CD4-positive, alpha-beta memory T cell (primary cell): ENCODE measurements at regions not wholly inside any gene's neighbourhood (a gene's known extent, or its start where the extent isn't known, plus 50 kb on each side); places are given as distances from the start of the nearest gene placed in this dataset.

ENCODE experiments used
- CTCF ChIA-PET: fragments of 350-600 bp; sonication (Branson Sonifier 250); formaldehyde crosslinking; loops from one replicate; lab custom pipeline; 2021; ENCODE audit warnings: inconsistent platforms; ENCODE audit not compliant: partially characterized antibody; lab: Charles Lee
- POLR2A ChIA-PET: fragments of 350-600 bp; sonication (Branson Sonifier 250); formaldehyde crosslinking; loops from one replicate; lab custom pipeline; 2021; ENCODE audit not compliant: partially characterized antibody; lab: Charles Lee
- DNase-seq, 5 donors: peaks; one replicate each; pipeline versions ENCODE4 v3.0.0 to v3.0.0-alpha.2; 2020 to 2022; ENCODE audit warnings: mixed read lengths in 1 of 5
- H3K27ac ChIP-seq: one replicate; pipeline ENCODE4 v1.7.0; 2013; ENCODE audit warnings: low read depth, low read length
- H3K27me3 ChIP-seq: 2 replicates; pipeline ENCODE4 v1.7.0; 2013; ENCODE audit warnings: mild to moderate bottlenecking, low read length, moderate library complexity; ENCODE audit not compliant: insufficient read depth
- H3K36me3 ChIP-seq: 2 replicates; pipeline ENCODE4 v1.7.0; 2013; ENCODE audit warnings: mild to moderate bottlenecking, low read length, moderate library complexity; ENCODE audit not compliant: insufficient read depth
- H3K4me1 ChIP-seq: 2 replicates; pipeline ENCODE4 v1.7.0; 2013; ENCODE audit warnings: mild to moderate bottlenecking, low read length, moderate library complexity; ENCODE audit not compliant: insufficient read depth
- H3K4me3 ChIP-seq, 2 donors: one replicate each; pipeline ENCODE4 v1.7.0; 2013; ENCODE audit warnings: low read length in 2 of 2, mild to moderate bottlenecking in 1 of 2
- H3K9me3 ChIP-seq, 2 donors: one replicate each; pipeline ENCODE4 v1.7.0; 2013; ENCODE audit warnings: low read length in 2 of 2, control low read depth in 1 of 2; ENCODE audit not compliant: control insufficient read depth in 1 of 2
- H3K27ac Mint-ChIP-seq, 7 donors: one replicate each; pipeline ENCODE4 v1.8.0; 2020 to 2021; ENCODE audit warnings: mixed read lengths in 7 of 7, mild to moderate bottlenecking in 6 of 7, inconsistent platforms in 3 of 7, moderate library complexity in 3 of 7
- H3K27me3 Mint-ChIP-seq, 2 donors: one replicate each; pipeline ENCODE4 v1.8.0; 2020 to 2021; ENCODE audit warnings: mixed read lengths in 2 of 2
- H3K36me3 Mint-ChIP-seq, 2 donors: one replicate each; pipeline ENCODE4 v1.8.0; 2020 to 2021; ENCODE audit warnings: mixed read lengths in 2 of 2, inconsistent platforms in 1 of 2, mild to moderate bottlenecking in 1 of 2
- H3K4me1 Mint-ChIP-seq, 4 donors: one replicate each; pipeline ENCODE4 v1.8.0; 2020 to 2021; ENCODE audit warnings: mixed read lengths in 4 of 4, mild to moderate bottlenecking in 1 of 4
- H3K4me3 Mint-ChIP-seq, 8 donors: one replicate each; pipeline ENCODE4 v1.8.0; 2020 to 2021; ENCODE audit warnings: mixed read lengths in 8 of 8, mild to moderate bottlenecking in 7 of 8, moderate library complexity in 6 of 8, inconsistent platforms in 3 of 8
- H3K9me3 Mint-ChIP-seq, 8 donors: one replicate each; pipeline ENCODE4 v1.8.0; 2020 to 2021; ENCODE audit warnings: mixed read lengths in 8 of 8, mild to moderate bottlenecking in 5 of 8, inconsistent platforms in 3 of 8, moderate library complexity in 1 of 8
- intact Hi-C: fragments of 100-400 bp; cut with micrococcal nuclease; formaldehyde crosslinking; loops from one replicate; pipeline ENCODE4 v1.15.1; 2023

GRCh38 chrX:4876268-4876667 is 1162.8 kb upstream of the PRKX start:
- Mint-ChIP-seq H3K27ac (no peak overlapping the region), H3K4me3 (no peak overlapping the region)
- no peaks in the 10 kb centered on the region for H3K36me3 ChIP-seq

DNA sequence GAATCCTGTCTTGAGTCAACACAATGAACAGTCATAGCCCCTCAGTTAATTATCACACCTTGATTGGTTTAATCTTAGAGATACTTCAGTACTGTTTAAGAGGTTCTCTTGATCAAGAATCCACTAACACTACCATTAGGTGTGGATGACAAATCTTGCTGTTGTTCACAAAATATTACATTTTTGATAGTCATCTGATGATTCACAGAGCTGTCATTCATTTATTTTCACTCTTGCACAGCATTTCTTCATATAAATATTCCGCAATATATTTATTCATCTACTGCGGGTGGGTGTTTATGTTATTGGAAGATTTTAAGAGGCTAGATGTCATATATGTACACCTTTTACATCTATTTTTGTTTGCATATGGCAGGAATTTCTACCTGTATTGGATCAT is 1138.1 kb upstream of the PRKX start:
- Mint-ChIP-seq H3K9me3 (peaks cover 0 to 16% (median 10%) of the 10 kb centered on the region in 8 donors), H3K4me3 (no peak overlapping the region), H3K36me3 (no peaks in the 10 kb centered on the region), H3K4me1 (no peaks in the 10 kb centered on the region), H3K27ac (no peak overlapping the region), H3K27me3 (no peaks in the 10 kb centered on the region)
- Histone ChIP-seq H3K27ac (no peak overlapping the region), H3K4me1 (no peaks in the 10 kb centered on the region), H3K4me3 (no peak overlapping the region), H3K9me3 (no peaks in the 10 kb centered on the region), H3K36me3 (no peaks in the 10 kb centered on the region), H3K27me3 (no peaks in the 10 kb centered on the region)
- CTCF ChIA-PET, result no interaction called here
- DNase-seq, result no peak
- POLR2A ChIA-PET, result no interaction called here
- intact Hi-C loops, result no loop called here

More at GRCh38 chrX:4876268-4876667, 1162.8 kb upstream of the PRKX start:
- POLR2A ChIA-PET, result no interaction called here
- Histone ChIP-seq H3K4me1 (no peaks in the 10 kb centered on the region), H3K4me3 (no peak overlapping the region), H3K27me3 (no peaks in the 10 kb centered on the region), H3K27ac (no peak overlapping the region), H3K9me3 (no peaks in the 10 kb centered on the region)
- peaks cover 0 to 16% (median 10%) of the 10 kb centered on the region in 8 donors for H3K9me3 Mint-ChIP-seq
- no peaks in the 10 kb centered on the region for H3K36me3 Mint-ChIP-seq
- CTCF ChIA-PET, result no interaction called here
- H3K4me1 Mint-ChIP-seq, result no peaks in the 10 kb centered on the region
- DNase-seq, result no peak
- H3K27me3 Mint-ChIP-seq, result no peaks in the 10 kb centered on the region
- intact Hi-C loops, result no loop called here

GRCh38 chrX:4850312-4850711 is 1136.9 kb upstream of the PRKX start:
- Mint-ChIP-seq H3K4me1 (no peaks in the 10 kb centered on the region), H3K4me3 (no peak overlapping the region), H3K9me3 (peaks cover 0 to 16% (median 10%) of the 10 kb centered on the region in 8 donors), H3K36me3 (no peaks in the 10 kb centered on the region), H3K27me3 (no peaks in the 10 kb centered on the region), H3K27ac (no peak overlapping the region)
- no peak for DNase-seq
- H3K27me3 ChIP-seq, result no peaks in the 10 kb centered on the region
- POLR2A ChIA-PET, result no interaction called here
- CTCF ChIA-PET, result no interaction called here
- H3K36me3 ChIP-seq, result no peaks in the 10 kb centered on the region
- no peaks in the 10 kb centered on the region for H3K9me3 ChIP-seq
- H3K4me3 ChIP-seq, result no peak overlapping the region
- intact Hi-C loops, result no loop called here
- no peaks in the 10 kb centered on the region for H3K4me1 ChIP-seq
- H3K27ac ChIP-seq, result no peak overlapping the region

DNA sequence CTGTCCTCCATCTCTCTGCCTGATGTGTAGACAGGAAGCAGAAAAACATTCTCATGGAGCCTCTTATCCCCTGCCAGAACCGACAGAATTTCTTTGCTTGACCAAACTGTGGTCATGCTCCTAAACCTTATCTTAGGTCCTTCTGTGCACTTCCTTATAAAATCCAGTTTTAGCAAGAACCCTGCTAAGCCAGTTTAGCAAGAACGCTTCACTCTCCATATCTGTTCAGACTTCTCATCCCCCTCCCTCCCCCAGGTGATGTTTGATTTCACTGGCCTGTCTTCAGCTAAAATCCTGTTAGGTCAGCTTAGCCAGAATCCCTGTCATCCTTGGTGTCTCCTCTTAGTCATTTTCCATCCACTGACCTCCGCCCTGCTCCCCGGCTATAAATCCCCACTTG is 1130.9 kb upstream of the PRKX start:
- POLR2A ChIA-PET, result no interaction called here
- Mint-ChIP-seq H3K36me3 (no peaks in the 10 kb centered on the region), H3K27ac (no peak overlapping the region), H3K4me3 (no peak overlapping the region), H3K4me1 (no peaks in the 10 kb centered on the region), H3K9me3 (peaks cover 0 to 26% (median 8%) of the 10 kb centered on the region in 8 donors), H3K27me3 (no peaks in the 10 kb centered on the region)
- H3K4me3 ChIP-seq, result no peak overlapping the region
- H3K9me3 ChIP-seq, result no peaks in the 10 kb centered on the region
- H3K27me3 ChIP-seq, result no peaks in the 10 kb centered on the region
- DNase-seq, result no peak
- CTCF ChIA-PET, result no interaction called here
- no peak overlapping the region for H3K27ac ChIP-seq
- H3K36me3 ChIP-seq, result no peaks in the 10 kb centered on the region
- no peaks in the 10 kb centered on the region for H3K4me1 ChIP-seq
- intact Hi-C loops, result no loop called here

GRCh38 chrX:4841216-4841745 is 1127.8 kb upstream of the PRKX start:
- H3K4me1 ChIP-seq, result no peaks in the 10 kb centered on the region
- ChIA-PET CTCF (no interaction called here), POLR2A (no interaction called here)
- Mint-ChIP-seq H3K9me3 (peaks cover 0 to 21% (median 7%) of the 10 kb centered on the region in 8 donors), H3K27me3 (no peaks in the 10 kb centered on the region), H3K27ac (no peak overlapping the region), H3K36me3 (no peaks in the 10 kb centered on the region), H3K4me3 (no peak overlapping the region), H3K4me1 (no peaks in the 10 kb centered on the region)
- intact Hi-C loops, result no loop called here
- no peaks in the 10 kb centered on the region for H3K36me3 ChIP-seq
- DNase-seq, result no peak
- H3K27ac ChIP-seq, result no peak overlapping the region
- H3K4me3 ChIP-seq, result no peak overlapping the region
- no peaks in the 10 kb centered on the region for H3K27me3 ChIP-seq
- H3K9me3 ChIP-seq, result no peaks in the 10 kb centered on the region

DNA sequence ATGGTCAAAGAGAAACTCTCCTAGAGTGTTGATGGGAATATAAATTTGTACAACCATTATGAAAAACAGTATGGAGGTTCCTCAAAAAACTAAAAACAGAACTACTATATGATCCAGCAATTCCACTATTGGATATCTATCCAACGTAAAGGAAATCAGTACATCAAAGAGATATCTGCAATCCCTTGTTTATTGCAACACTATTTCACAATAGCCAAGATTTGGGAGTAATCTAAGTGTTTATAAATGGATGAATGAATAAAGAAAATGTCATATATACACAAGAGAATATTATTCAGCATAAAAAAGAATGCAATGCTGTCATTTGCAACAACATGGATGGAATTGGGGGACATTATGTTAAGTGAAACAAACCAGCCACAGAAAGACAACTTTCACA is 1118.1 kb upstream of the PRKX start:
- Histone ChIP-seq H3K4me1 (no peaks in the 10 kb centered on the region), H3K27ac (no peak overlapping the region), H3K4me3 (no peak overlapping the region), H3K27me3 (no peaks in the 10 kb centered on the region), H3K9me3 (no peaks in the 10 kb centered on the region), H3K36me3 (no peaks in the 10 kb centered on the region)
- intact Hi-C loops, result no loop called here
- POLR2A ChIA-PET, result no interaction called here
- DNase-seq, result no peak
- no peaks in the 10 kb centered on the region for H3K27me3 Mint-ChIP-seq
- no peaks in the 10 kb centered on the region for H3K36me3 Mint-ChIP-seq
- no peak overlapping the region for H3K27ac Mint-ChIP-seq
- no peak overlapping the region for H3K4me3 Mint-ChIP-seq
- peaks cover 0 to 24% (median 12%) of the 10 kb centered on the region in 8 donors for H3K9me3 Mint-ChIP-seq
- CTCF ChIA-PET, result no interaction called here
- no peaks in the 10 kb centered on the region for H3K4me1 Mint-ChIP-seq

- Mint-ChIP-seq H3K9me3 (peaks cover 0 to 24% (median 10%) of the 10 kb centered on the region in 8 donors), H3K36me3 (no peaks in the 10 kb centered on the region), H3K27ac (no peak overlapping the region), H3K27me3 (no peaks in the 10 kb centered on the region), H3K4me1 (no peaks in the 10 kb centered on the region), H3K4me3 (no peak overlapping the region)
- H3K36me3 ChIP-seq, result no peaks in the 10 kb centered on the region
- H3K4me1 ChIP-seq, result no peaks in the 10 kb centered on the region
- DNase-seq, result no peak
- H3K9me3 ChIP-seq, result no peaks in the 10 kb centered on the region
- H3K27me3 ChIP-seq, result no peaks in the 10 kb centered on the region
- H3K4me3 ChIP-seq, result no peak overlapping the region
- intact Hi-C loops, result no loop called here
- ChIA-PET POLR2A (no interaction called here), CTCF (no interaction called here)
- no peak overlapping the region for H3K27ac ChIP-seq
These were observed 1117.6 kb upstream of the PRKX start for GRCh38 chrX:4830880-4831557.
